ENCODE measurements at regions not wholly inside any gene's neighbourhood (a gene's known extent, or its start where the extent isn't known, plus 50 kb on each side); places are given as distances from the start of the nearest gene placed in this dataset.

- TF ChIP-seq USF1 (IDR thresholded peaks at IDR 0.05; ENCODE audit: borderline replicate concordance, low read depth) (no peak), ZBTB33 (IDR thresholded peaks at IDR 0.05; ENCODE audit: borderline replicate concordance, low read depth) (no peak)
Measured at GRCh38 chr6:14726816-14727493, 518.9 kb upstream of the JARID2 start.

Measured in SK-N-SH (cell line).